ENCODE measurements at regions not wholly inside any gene's neighbourhood (a gene's known extent, or its start where the extent isn't known, plus 50 kb on each side); places are given as distances from the start of the nearest gene placed in this dataset.
"Not testable (repeated sequence)": the region's sequence is repeated elsewhere in the genome, so short reads cannot be mapped to it uniquely, and the experiment has no call there.

DNA sequence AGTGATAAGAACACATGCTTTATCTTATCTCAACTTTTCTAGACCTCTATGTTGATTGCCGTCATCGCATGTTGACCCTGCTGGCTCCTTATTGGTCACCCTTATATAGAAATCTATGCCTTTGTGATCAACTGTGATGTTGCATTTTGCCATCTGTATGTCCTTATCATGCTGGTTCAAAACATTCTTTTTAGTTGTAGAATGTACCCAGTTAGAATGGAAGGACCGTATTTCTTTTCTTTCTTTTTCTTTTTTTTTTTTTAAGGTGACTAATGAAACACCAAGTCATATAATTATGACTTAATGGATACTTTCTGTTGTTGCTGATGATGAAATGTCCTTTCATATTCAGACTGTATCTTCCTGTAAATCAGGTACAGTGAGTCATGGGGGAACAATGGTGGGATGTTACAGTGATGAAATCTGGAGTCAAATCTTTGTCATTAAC, 145.9 kb upstream of the CITED2 start:
- intact Hi-C loops (cut with micrococcal nuclease), result no loop called here
- Mint-ChIP-seq H3K4me3 (no peak overlapping the region), H3K36me3 (ENCODE audit: low read depth) (no peaks in the 10 kb centered on the region), H3K27ac (no peak overlapping the region), H3K4me1 (no peaks in the 10 kb centered on the region), H3K27me3 (no peaks in the 10 kb centered on the region), H3K9me3 (no peaks in the 10 kb centered on the region)
- TF ChIP-seq CTCF (IDR thresholded peaks at IDR 0.05), result no peak
- CTCF ChIA-PET, result no interaction called here
- POLR2A ChIA-PET, result no interaction called here
- DNase-seq, result no peak
- ATAC-seq (ENCODE audit: low read depth), result no peak

DNA sequence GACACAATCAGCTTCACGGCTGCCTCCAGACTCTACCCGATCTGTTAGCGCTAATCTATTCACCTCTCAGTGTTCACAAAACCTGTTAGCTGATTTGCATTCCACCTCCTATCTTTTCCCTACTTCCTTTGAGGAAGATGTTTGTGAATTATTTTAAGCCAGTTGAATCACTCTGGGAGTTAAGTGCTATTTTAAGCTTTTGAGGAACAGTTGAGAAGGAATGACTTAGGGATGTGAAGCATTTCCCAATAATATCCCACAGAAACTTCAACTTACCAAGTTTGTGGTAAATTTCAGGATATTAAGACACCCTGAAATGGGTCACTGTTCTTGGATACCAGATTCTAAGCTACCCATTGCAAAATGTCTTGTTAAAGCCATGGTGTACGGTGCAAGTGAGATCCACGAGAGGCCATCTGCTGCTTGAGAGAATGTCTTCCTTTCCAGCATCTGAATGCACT, 145.2 kb upstream of the CITED2 start:
- ATAC-seq (ENCODE audit: low read depth) (no peak), DNase-seq (no peak)
- ChIA-PET CTCF (no interaction called here), POLR2A (no interaction called here)
- Mint-ChIP-seq H3K27me3 (no peaks in the 10 kb centered on the region), H3K4me3 (no peak overlapping the region), H3K27ac (no peak overlapping the region), H3K36me3 (ENCODE audit: low read depth) (no peaks in the 10 kb centered on the region), H3K4me1 (no peaks in the 10 kb centered on the region), H3K9me3 (no peaks in the 10 kb centered on the region)
- TF ChIP-seq CTCF (IDR thresholded peaks at IDR 0.05), result no peak
- intact Hi-C loops (cut with micrococcal nuclease), result no loop called here

DNA sequence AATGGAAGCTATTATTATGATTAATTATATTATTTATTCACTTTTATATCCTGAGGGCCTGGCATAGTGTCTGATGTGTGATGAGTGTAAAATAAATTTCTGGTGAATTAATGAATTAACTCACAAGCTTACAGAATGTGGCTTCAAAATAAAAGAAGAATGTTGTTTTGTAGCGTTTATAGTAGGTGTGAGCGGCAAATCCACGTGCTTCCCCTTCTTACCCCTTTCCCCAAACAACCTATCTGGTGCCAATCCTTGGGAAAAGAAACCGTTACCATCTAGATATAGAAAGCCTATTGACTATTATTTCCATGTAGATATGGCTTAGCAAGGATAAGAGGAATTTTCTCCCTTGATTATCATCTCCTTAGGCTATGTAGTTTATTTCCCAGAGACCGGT, 144.6 kb upstream of the CITED2 start:
- Mint-ChIP-seq H3K36me3 (ENCODE audit: low read depth) (no peaks in the 10 kb centered on the region), H3K27me3 (no peaks in the 10 kb centered on the region), H3K4me1 (no peaks in the 10 kb centered on the region), H3K27ac (no peak overlapping the region), H3K9me3 (no peaks in the 10 kb centered on the region), H3K4me3 (no peak overlapping the region)
- POLR2A ChIA-PET, result no interaction called here
- no peak for TF ChIP-seq CTCF (IDR thresholded peaks at IDR 0.05)
- ATAC-seq (ENCODE audit: low read depth) (no peak), DNase-seq (no peak)
- CTCF ChIA-PET, result no interaction called here
- intact Hi-C loops (cut with micrococcal nuclease), result no loop called here

- Mint-ChIP-seq H3K27me3 (no peaks in the 10 kb centered on the region), H3K4me1 (no peaks in the 10 kb centered on the region), H3K4me3 (no peak overlapping the region), H3K36me3 (ENCODE audit: low read depth) (no peaks in the 10 kb centered on the region), H3K9me3 (no peaks in the 10 kb centered on the region), H3K27ac (no peak overlapping the region)
- DNase-seq (no peak), ATAC-seq (ENCODE audit: low read depth) (no peak)
- no peak for TF ChIP-seq CTCF (IDR thresholded peaks at IDR 0.05)
- intact Hi-C loops (cut with micrococcal nuclease), result no loop called here
- ChIA-PET POLR2A (no interaction called here), CTCF (no interaction called here)
Observed at GRCh38 chr6:139518556-139519091, 144.2 kb upstream of the CITED2 start.

GRCh38 chr6:139517998-139518555, 143.6 kb upstream of the CITED2 start:
- H3K36me3 Mint-ChIP-seq (ENCODE audit: low read depth), result not testable (repeated sequence)

GRCh38 chr6:139515511-139515910, 141.1 kb upstream of the CITED2 start:
- intact Hi-C loops (cut with micrococcal nuclease), result no loop called here
- Mint-ChIP-seq H3K9me3 (no peaks in the 10 kb centered on the region), H3K36me3 (ENCODE audit: low read depth) (no peaks in the 10 kb centered on the region), H3K4me3 (no peak overlapping the region), H3K27ac (no peak overlapping the region), H3K27me3 (no peaks in the 10 kb centered on the region), H3K4me1 (no peaks in the 10 kb centered on the region)
- ATAC-seq (ENCODE audit: low read depth), result no peak
- CTCF ChIA-PET, result no interaction called here
- no peak for TF ChIP-seq CTCF (IDR thresholded peaks at IDR 0.05)
- POLR2A ChIA-PET, result no interaction called here
- DNase-seq, result no peak

More at GRCh38 chr6:139517998-139518555, 143.6 kb upstream of the CITED2 start:
- H3K27ac Mint-ChIP-seq; POLR2A ChIA-PET; CTCF ChIA-PET; H3K4me1 Mint-ChIP-seq; ATAC-seq (ENCODE audit: low read depth); H3K4me3 Mint-ChIP-seq; H3K27me3 Mint-ChIP-seq; DNase-seq; H3K9me3 Mint-ChIP-seq; intact Hi-C loops (cut with micrococcal nuclease): not testable (repeated sequence)
